ENCODE measurements at regions not wholly inside any gene's neighbourhood (a gene's known extent, or its start where the extent isn't known, plus 50 kb on each side); places are given as distances from the start of the nearest gene placed in this dataset.
"Not testable (repeated sequence)": the region's sequence is repeated elsewhere in the genome, so short reads cannot be mapped to it uniquely, and the experiment has no call there.

DNA sequence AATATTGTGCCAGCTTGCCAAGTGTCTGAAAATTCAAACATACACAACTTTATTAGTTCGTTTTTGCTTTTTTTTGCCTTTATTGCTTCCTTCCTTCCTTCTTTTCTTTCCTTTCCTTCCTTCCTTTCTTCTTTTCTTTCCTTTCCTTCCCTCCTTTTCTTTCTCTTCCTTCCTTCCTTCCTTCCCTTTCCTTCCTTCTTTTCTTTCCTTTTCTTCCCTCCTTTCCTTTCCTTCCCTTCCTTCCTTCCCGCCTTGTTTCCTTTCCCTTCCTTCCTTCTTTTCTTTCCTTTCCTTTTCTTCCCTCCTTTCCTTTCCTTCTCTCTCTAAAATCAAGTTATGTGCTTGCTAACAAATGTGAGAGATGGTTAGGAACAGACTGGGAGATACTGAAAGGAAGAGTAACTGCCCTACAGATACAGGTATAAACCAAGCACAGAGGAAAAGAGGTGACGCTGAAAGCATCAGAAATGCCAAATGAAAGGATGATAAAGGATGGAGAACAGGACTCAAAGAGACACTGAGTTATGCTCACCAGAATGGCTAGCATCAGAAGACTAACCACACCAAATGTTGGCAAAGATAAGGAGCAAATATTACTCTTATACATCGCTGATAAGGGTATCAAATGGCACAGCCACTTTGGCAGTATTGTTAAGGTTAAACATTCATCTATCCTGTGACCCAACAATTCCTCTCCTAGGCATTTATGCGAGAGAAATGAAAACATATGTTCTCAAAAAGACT, 151.6 kb downstream of the MREG start:
- no peak for DNase-seq

GRCh38 chr2:215856080-215856479, 157.3 kb downstream of the MREG start:
- DNase-seq = no peak

DNA sequence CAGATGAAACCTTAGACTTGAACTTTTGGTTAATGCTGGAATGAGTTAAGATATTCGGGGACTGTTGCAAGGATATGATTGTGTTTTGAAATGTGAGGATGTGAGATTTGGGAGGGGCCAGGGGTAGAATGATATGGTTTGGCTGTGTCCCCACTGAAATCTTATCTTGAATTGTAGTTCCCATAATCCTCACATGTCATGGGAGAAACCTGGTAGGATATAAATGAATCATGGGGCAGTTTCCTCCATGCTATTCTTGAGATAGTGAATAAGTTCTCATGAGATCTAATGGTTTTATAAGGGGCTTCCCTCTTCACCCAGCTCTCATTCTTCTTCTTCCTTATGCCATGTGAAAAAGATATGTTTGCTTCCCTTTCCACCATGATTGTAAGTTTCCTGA, 158.0 kb downstream of the MREG start:
- DNase-seq = not testable (repeated sequence)

DNA sequence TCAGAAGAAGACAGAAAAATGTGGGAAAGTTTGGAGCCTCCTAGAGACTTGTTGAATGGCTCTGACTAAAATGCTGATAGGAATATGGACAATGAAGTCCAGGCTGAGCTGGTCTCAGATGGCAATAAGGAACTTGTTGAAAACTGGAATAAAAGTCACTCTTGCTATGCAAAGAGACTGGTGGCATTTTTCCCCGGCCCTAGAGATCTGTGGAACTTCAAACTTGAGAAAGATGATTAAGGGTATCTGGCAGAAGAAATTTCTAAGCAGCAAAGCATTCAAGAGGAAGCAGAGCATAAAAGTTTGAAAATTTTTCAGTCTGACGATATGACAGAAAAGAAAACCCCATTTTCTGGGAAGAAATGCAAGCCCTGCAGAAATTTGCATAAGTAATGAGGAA, 159.3 kb downstream of the MREG start:
- DNase-seq = no peak

GRCh38 chr2:215851696-215852095, 161.7 kb downstream of the MREG start:
- no peak for DNase-seq

DNA sequence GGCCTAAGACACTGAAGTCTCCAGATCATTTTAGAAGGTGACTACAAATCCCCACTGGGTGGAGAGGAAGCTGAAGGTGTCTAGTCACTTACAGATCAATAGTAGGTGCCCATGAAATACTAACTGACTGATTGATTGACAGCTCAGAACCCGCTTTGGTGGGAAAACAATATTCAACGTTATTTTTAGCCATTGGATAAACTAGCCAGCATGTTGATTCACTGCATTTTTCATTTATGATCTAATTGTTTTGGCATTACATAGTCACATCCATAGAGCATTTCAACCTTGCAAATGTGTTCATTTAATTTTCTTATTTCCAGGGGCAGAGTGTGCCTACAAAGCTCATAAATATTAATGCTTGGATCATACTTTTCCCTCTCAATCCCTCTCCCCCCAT, 162.3 kb downstream of the MREG start:
- DNase-seq = no peak

DNA sequence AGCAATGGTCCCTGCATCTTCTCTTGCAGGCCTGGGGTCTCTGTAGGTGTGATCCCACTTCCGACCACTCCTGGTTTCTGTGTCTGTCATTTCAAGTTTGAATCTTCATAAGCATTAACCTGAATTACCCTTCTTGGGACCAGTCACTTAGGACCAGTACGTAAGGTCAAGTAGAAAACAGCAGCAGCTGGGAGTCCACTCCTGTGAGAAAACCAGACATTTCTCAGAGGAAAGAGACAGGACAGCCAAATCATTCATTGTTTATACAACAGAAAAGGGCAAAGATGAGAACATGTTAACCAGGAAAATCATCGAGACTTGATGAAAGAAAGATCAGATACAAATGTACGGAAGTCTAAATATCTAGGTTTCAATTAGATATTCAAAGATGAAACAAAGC, 163.0 kb downstream of the MREG start:
- DNase-seq = no peak

DNA sequence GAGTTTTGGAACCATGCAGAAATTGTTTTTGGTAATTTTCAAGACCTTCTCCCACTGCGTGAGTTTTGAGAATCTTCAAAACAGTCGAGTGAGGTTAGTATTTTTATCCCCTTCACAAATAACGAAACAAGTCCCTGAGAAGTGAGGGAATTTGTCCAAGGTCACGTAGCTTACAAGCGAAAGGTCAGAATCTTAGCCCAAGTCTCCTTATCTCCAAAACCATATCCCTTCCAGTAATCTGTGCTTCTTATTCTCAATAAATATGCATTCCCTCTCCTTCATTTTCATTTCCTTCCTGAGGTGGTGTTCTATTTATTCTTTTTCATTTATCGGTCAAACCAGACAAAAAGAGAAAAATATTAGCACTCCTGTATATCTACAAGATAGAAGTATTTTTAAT, 163.6 kb downstream of the MREG start:
- no peak for DNase-seq

- DNase-seq = no peak
Observed at GRCh38 chr2:215848698-215849097, 164.7 kb downstream of the MREG start.

DNA sequence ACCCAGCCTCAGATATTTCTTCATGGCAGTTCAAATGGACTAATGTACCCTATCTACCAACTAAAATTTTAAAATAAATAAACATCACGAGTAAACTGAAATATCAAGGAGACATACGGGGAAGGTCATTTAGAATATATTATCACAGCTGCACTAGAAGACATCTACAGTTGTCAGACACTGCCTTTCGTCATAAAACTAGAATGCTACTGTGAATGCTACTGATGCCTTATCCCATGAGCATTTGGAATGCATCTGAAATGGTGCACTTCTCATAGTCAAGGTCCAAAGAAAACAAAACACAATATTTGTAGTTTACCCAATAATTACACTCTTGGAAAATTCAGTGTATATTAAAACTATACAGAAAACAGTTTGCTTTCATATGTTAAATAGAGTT, 165.2 kb downstream of the MREG start:
- DNase-seq = no peak

- DNase-seq = no peak
Observed at GRCh38 chr2:215847718-215848117, 165.6 kb downstream of the MREG start.

DNA sequence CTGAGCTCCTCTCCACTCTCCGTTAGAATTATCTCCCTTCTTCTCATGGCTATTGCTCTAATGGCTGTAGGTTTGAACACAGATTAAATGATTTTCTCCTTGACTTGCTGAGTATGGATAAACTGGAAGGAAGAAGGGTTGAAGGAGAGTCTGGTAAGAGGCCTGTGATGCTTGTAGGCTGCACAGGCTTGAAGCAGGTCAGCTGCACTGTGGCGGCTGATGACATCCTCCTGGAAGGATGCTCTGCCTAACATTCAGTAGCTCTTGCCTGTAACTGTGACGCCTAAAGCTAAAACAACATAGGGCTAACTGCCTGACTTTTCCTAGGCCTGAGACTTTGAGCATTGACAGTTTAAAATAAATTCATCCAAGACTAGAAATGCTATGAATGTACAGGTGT, 166.3 kb downstream of the MREG start:
- no peak for DNase-seq

GRCh38 chr2:215845839-215846586, 167.3 kb downstream of the MREG start:
- DNase-seq = no peak

GRCh38 chr2:215843579-215843978, 169.8 kb downstream of the MREG start:
- DNase-seq = no peak

DNA sequence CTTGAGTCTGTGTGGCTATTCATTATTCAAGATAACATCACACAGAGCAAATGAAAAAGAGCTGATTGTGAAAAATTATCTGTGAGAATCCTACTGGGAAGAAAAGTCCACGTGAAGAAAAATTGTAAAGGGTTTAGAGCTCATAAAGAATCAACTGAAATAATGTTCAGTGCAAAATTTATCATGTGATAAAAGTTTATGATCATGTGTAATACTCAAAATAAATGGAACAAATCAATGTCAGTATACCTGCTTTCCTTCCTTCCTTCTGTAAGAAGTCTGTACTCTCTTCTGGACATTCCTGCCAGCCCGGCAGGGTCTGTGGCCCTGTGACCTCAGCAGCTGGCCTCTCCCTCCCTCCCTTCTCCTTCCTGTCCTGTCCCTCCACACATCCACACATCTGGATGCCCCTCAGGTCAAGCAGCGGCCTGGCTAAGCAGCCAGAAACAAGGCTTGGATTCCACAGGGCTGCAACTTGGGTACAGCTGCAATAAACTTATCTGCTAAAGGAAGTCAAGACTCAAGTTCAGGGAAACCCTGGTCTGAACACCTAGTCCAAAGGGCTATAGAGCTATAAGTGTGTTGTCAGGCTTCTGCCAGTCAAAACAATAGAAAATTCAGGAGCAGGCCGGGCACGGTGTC, 172.1 kb downstream of the MREG start:
- no peak for DNase-seq

DNA sequence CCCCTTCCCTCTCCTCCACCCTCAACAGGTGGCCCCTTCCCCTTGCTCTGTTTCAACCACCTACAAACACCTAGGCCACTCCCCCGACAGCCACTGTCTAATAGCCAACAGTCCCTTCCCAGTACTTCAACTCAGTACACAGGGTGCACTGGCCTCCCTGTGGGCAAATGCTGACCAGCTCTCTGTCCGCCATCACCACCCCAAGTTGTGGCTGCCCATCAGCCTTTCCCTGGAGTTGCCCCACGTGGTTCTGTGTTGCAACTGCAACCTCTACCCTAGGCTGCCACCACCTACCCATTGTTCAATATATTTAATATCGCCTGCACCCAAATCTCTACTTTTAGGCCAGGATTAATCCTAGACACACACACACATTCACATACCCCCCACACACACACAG, 173.5 kb downstream of the MREG start:
- no peak for DNase-seq

- no peak for DNase-seq
Observed at GRCh38 chr2:215839309-215839708, 174.0 kb downstream of the MREG start.

- no peak for DNase-seq
Observed at GRCh38 chr2:215836881-215837280, 176.5 kb downstream of the MREG start.

GRCh38 chr2:215835657-215836056, 177.7 kb downstream of the MREG start:
- no peak for DNase-seq

DNA sequence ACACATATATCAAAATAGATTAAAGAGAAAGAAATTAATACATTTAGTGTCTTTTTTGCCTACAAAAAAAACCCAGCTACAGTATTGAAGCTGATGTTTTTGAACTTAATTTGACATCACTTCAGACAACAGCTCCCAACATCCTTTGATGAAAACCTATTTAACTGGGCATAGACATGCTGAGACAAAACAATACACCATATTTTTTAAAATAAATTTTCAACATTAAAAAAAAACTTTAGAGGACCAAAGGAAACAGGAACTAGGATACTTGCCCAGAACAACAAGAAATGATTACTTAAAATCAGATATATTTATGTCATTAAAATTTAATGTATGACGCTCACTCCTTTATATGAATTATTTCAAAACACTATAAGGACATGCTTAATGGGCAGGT, 178.1 kb downstream of the MREG start:
- no peak for DNase-seq

GRCh38 chr2:215833531-215834162, 179.7 kb downstream of the MREG start:
- DNase-seq = no peak

DNA sequence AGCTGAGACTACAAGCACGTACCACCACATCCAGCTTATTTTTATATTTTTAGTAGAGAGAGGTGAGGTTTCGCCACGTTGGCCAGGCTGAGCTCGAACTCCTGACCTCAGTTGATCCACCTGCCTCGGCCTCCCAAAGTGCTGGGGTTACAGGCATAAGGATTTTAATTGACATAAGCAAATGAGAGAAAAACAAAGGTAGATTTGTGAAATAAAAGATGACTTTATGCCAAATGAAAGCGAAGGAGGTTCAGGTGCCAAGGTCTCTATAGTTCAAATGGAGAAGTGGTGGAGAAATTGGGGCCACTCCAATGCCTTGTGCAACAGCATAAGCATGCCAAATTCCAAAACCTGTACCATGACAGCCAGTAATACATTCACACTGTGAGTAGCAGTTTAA, 180.6 kb downstream of the MREG start:
- DNase-seq = no peak

GRCh38 chr2:215831296-215831913, 181.9 kb downstream of the MREG start:
- no peak for DNase-seq

All from activated CD4-positive, alpha-beta T cell treated with anti-CD3 and anti-CD28 coated beads, Interleukin-2, amount 50 U/mL, for 4 hours (primary cell).